Ascending aorta (tissue), 2 donors: ENCODE measurements at regions not wholly inside any gene's neighbourhood (a gene's known extent, or its start where the extent isn't known, plus 50 kb on each side); places are given as distances from the start of the nearest gene placed in this dataset.

Source experiments
- DNase-seq, 2 donors: peaks; one replicate each; pipeline ENCODE4 v3.0.0-alpha.2; 2019; ENCODE audit warnings: low spot score in 2 of 2
- H3K27ac ChIP-seq, 2 donors: fragments of 200-600 bp; sonication (generic); one replicate each; pipeline ENCODE4 v1.5.1; 2016 to 2017; ENCODE audit warnings: mild to moderate bottlenecking in 1 of 2
- H3K27me3 ChIP-seq: fragments of 200-600 bp; sonication (generic); one replicate; pipeline ENCODE4 v1.5.1; 2017
- H3K36me3 ChIP-seq, 2 donors: fragments of 200-600 bp; sonication (generic); one replicate each; pipeline ENCODE4 v1.5.1; 2016
- H3K4me1 ChIP-seq, 2 donors: fragments of 200-600 bp; sonication (generic); one replicate each; pipeline ENCODE4 v1.5.1; 2016 to 2017; ENCODE audit warnings: mild to moderate bottlenecking in 1 of 2
- H3K4me3 ChIP-seq, 2 donors: fragments of 200-600 bp; sonication (generic); one replicate each; pipeline ENCODE4 v1.5.1; 2016 to 2017; ENCODE audit warnings: mild to moderate bottlenecking in 1 of 2
- H3K9me3 ChIP-seq, 2 donors: fragments of 200-600 bp; sonication (generic); one replicate each; pipeline ENCODE4 v1.5.1; 2016
- CTCF ChIP-seq, 3 experiments: fragments of 200-600 bp in 2 of 3; fragments of 450-650 bp in 1 of 3; sonication (generic) in 2 of 3; IDR thresholded peaks; one replicate each; pipeline ENCODE4 v1.5.1; 2016 to 2019; ENCODE audit warnings: antibody characterized with exemption in 3 of 3, mild to moderate bottlenecking in 1 of 3, moderate library complexity in 1 of 3
- intact Hi-C: fragments of 100-400 bp; cut with DNase I; formaldehyde crosslinking; loops from one replicate; pipeline ENCODE4 v1.15.1; 2023

GRCh38 chr3:22962244-22962643, 240.9 kb upstream of the UBE2E2 start:
- H3K4me3 ChIP-seq: no peak overlapping the region
- no peaks in the 10 kb centered on the region for H3K27me3 ChIP-seq
- DNase-seq: no peak
- intact Hi-C loops: no loop called here
- no peaks in the 10 kb centered on the region for H3K9me3 ChIP-seq
- H3K36me3 ChIP-seq: no peaks in the 10 kb centered on the region
- no peak overlapping the region for H3K27ac ChIP-seq
- no peak for TF ChIP-seq CTCF (IDR thresholded peaks at IDR 0.05)
- no peaks in the 10 kb centered on the region for H3K4me1 ChIP-seq

GRCh38 chr3:22966349-22966748, 236.8 kb upstream of the UBE2E2 start:
- Histone ChIP-seq H3K27ac (no peak overlapping the region), H3K36me3 (no peaks in the 10 kb centered on the region), H3K4me1 (no peaks in the 10 kb centered on the region), H3K27me3 (no peaks in the 10 kb centered on the region), H3K4me3 (no peak overlapping the region), H3K9me3 (no peaks in the 10 kb centered on the region)
- no peak for DNase-seq
- TF ChIP-seq CTCF (IDR thresholded peaks at IDR 0.05): no peak
- intact Hi-C loops: no loop called here

- Histone ChIP-seq H3K27ac (no peak overlapping the region), H3K9me3 (no peaks in the 10 kb centered on the region), H3K36me3 (no peaks in the 10 kb centered on the region), H3K27me3 (no peaks in the 10 kb centered on the region), H3K4me1 (no peaks in the 10 kb centered on the region), H3K4me3 (no peak overlapping the region)
- no peak for DNase-seq
- TF ChIP-seq CTCF (IDR thresholded peaks at IDR 0.05): no peak
- intact Hi-C loops: no loop called here
Measured at GRCh38 chr3:22969276-22969675, 233.9 kb upstream of the UBE2E2 start.

GRCh38 chr3:22971497-22971896, 231.6 kb upstream of the UBE2E2 start:
- no peak for DNase-seq
- Histone ChIP-seq H3K27ac (no peak overlapping the region), H3K4me3 (no peak overlapping the region), H3K27me3 (no peaks in the 10 kb centered on the region), H3K9me3 (peaks cover 0 to 3% of the 10 kb centered on the region in 2 donors), H3K36me3 (no peaks in the 10 kb centered on the region), H3K4me1 (no peaks in the 10 kb centered on the region)
- no peak for TF ChIP-seq CTCF (IDR thresholded peaks at IDR 0.05)
- intact Hi-C loops: no loop called here

GRCh38 chr3:22977042-22977441, 226.1 kb upstream of the UBE2E2 start:
- Histone ChIP-seq H3K36me3 (no peaks in the 10 kb centered on the region), H3K4me1 (no peaks in the 10 kb centered on the region), H3K27ac (no peak overlapping the region), H3K9me3 (peaks cover 0 to 3% of the 10 kb centered on the region in 2 donors), H3K4me3 (no peak overlapping the region), H3K27me3 (no peaks in the 10 kb centered on the region)
- DNase-seq: no peak
- TF ChIP-seq CTCF (IDR thresholded peaks at IDR 0.05): no peak
- intact Hi-C loops: no loop called here

- no peak for TF ChIP-seq CTCF (IDR thresholded peaks at IDR 0.05)
- H3K27me3 ChIP-seq: no peaks in the 10 kb centered on the region
- intact Hi-C loops: no loop called here
- H3K36me3 ChIP-seq: no peaks in the 10 kb centered on the region
- H3K9me3 ChIP-seq: peaks cover 0 to 3% of the 10 kb centered on the region in 2 donors
- DNase-seq: no peak
- H3K4me1 ChIP-seq: no peaks in the 10 kb centered on the region
- H3K27ac ChIP-seq: no peak overlapping the region
- H3K4me3 ChIP-seq: no peak overlapping the region
Measured at GRCh38 chr3:22977650-22978289, 225.4 kb upstream of the UBE2E2 start.
